ENCODE measurements at regions not wholly inside any gene's neighbourhood (a gene's known extent, or its start where the extent isn't known, plus 50 kb on each side); places are given as distances from the start of the nearest gene placed in this dataset.
A peak's percentile ranks its signal among the peaks of the same experiment; 100 is the strongest.
"Not testable (repeated sequence)": the region's sequence is repeated elsewhere in the genome, so short reads cannot be mapped to it uniquely, and the experiment has no call there.

GRCh38 chr9:88596376-88596775 is 61.4 kb downstream of the NXNL2 start:
- H3K4me1 ChIP-seq = no peaks in the 10 kb centered on the region
- H3K27me3 ChIP-seq = no peaks in the 10 kb centered on the region
- H3K4me3 ChIP-seq = no peak overlapping the region
- no peaks in the 10 kb centered on the region for H3K9me3 ChIP-seq (replicated peaks)
- H3K27ac ChIP-seq = no peak overlapping the region
- no peaks in the 10 kb centered on the region for H3K36me3 ChIP-seq
- no peak for DNase-seq

GRCh38 chr9:88604836-88605511 is 70.0 kb downstream of the NXNL2 start:
- Histone ChIP-seq H3K27ac (no peak overlapping the region), H3K4me3 (no peak overlapping the region), H3K4me1 (no peaks in the 10 kb centered on the region), H3K27me3 (no peaks in the 10 kb centered on the region), H3K36me3 (no peaks in the 10 kb centered on the region; the same call in 1 of the 2 replicates), H3K9me3 (replicated peaks) (no peaks in the 10 kb centered on the region)
- DNase-seq = no peak

- Histone ChIP-seq H3K27me3 (no peaks in the 10 kb centered on the region), H3K9me3 (replicated peaks) (no peaks in the 10 kb centered on the region), H3K4me3 (no peak overlapping the region), H3K27ac (no peak overlapping the region), H3K4me1 (no peaks in the 10 kb centered on the region), H3K36me3 (no peaks in the 10 kb centered on the region; the same call in 1 of the 2 replicates)
- no peak for DNase-seq
These were observed 70.8 kb downstream of the NXNL2 start for GRCh38 chr9:88605512-88606362.

- Histone ChIP-seq H3K4me1 (no peaks in the 10 kb centered on the region), H3K9me3 (replicated peaks) (peaks cover 2% of the 10 kb centered on the region; the same call in 1 of the 2 replicates), H3K27me3 (no peaks in the 10 kb centered on the region), H3K36me3 (no peaks in the 10 kb centered on the region), H3K4me3 (no peak overlapping the region), H3K27ac (no peak overlapping the region)
- no peak for DNase-seq
These were observed 79.4 kb downstream of the NXNL2 start for GRCh38 chr9:88614359-88614758.

- no peaks in the 10 kb centered on the region for H3K9me3 ChIP-seq (replicated peaks)
- H3K27ac ChIP-seq = no peak overlapping the region
- no peak overlapping the region for H3K4me3 ChIP-seq
- H3K4me1 ChIP-seq = no peaks in the 10 kb centered on the region
- no peaks in the 10 kb centered on the region for H3K27me3 ChIP-seq
- no peak for DNase-seq
- no peaks in the 10 kb centered on the region for H3K36me3 ChIP-seq
These were observed 88.7 kb downstream of the NXNL2 start for GRCh38 chr9:88623698-88624097.

- Histone ChIP-seq H3K36me3 (no peaks in the 10 kb centered on the region), H3K4me1 (no peaks in the 10 kb centered on the region), H3K4me3 (no peak overlapping the region), H3K9me3 (replicated peaks) (no peaks in the 10 kb centered on the region), H3K27ac (no peak overlapping the region), H3K27me3 (no peaks in the 10 kb centered on the region)
- DNase-seq = no peak
These were observed 93.1 kb downstream of the NXNL2 start for GRCh38 chr9:88628114-88628513.

- Histone ChIP-seq H3K27me3 (no peaks in the 10 kb centered on the region), H3K27ac (no peak overlapping the region), H3K9me3 (replicated peaks) (no peaks in the 10 kb centered on the region), H3K4me3 (no peak overlapping the region), H3K36me3 (no peaks in the 10 kb centered on the region), H3K4me1 (no peaks in the 10 kb centered on the region)
- no peak for DNase-seq
These were observed 93.8 kb downstream of the NXNL2 start for GRCh38 chr9:88628811-88629210.

- DNase-seq; H3K4me3 ChIP-seq; H3K36me3 ChIP-seq; H3K27ac ChIP-seq; H3K27me3 ChIP-seq; H3K9me3 ChIP-seq (replicated peaks); H3K4me1 ChIP-seq: not testable (repeated sequence)
These were observed 95.6 kb downstream of the NXNL2 start for GRCh38 chr9:88630574-88630973.

- Histone ChIP-seq H3K9me3 (replicated peaks) (no peaks in the 10 kb centered on the region), H3K27me3 (no peaks in the 10 kb centered on the region), H3K4me1 (no peaks in the 10 kb centered on the region), H3K36me3 (no peaks in the 10 kb centered on the region), H3K4me3 (no peak overlapping the region), H3K27ac (no peak overlapping the region)
- no peak for DNase-seq
These were observed 100.2 kb downstream of the NXNL2 start for GRCh38 chr9:88635151-88635550.

GRCh38 chr9:88641456-88642240 is 106.7 kb downstream of the NXNL2 start:
- no peaks in the 10 kb centered on the region for H3K4me1 ChIP-seq
- no peaks in the 10 kb centered on the region for H3K9me3 ChIP-seq (replicated peaks)
- H3K27ac ChIP-seq = no peak overlapping the region
- no peaks in the 10 kb centered on the region for H3K36me3 ChIP-seq
- H3K4me3 ChIP-seq = no peak overlapping the region
- peak in 1 of 2 experiments; percentile 18 for DNase-seq
- no peaks in the 10 kb centered on the region for H3K27me3 ChIP-seq

GRCh38 chr9:88642336-88642735 is 107.4 kb downstream of the NXNL2 start:
- Histone ChIP-seq H3K9me3 (replicated peaks) (no peaks in the 10 kb centered on the region), H3K4me3 (no peak overlapping the region), H3K36me3 (no peaks in the 10 kb centered on the region), H3K27ac (no peak overlapping the region), H3K4me1 (no peaks in the 10 kb centered on the region), H3K27me3 (no peaks in the 10 kb centered on the region)
- no peak for DNase-seq

- H3K9me3 ChIP-seq (replicated peaks) = no peaks in the 10 kb centered on the region
These were observed 109.0 kb downstream of the NXNL2 start for GRCh38 chr9:88643931-88644330.

GRCh38 chr9:88645172-88645878 is 110.3 kb downstream of the NXNL2 start:
- no peaks in the 10 kb centered on the region for H3K27me3 ChIP-seq
- H3K27ac ChIP-seq = no peak overlapping the region
- H3K4me1 ChIP-seq = no peaks in the 10 kb centered on the region
- no peaks in the 10 kb centered on the region for H3K9me3 ChIP-seq (replicated peaks)
- H3K36me3 ChIP-seq = no peaks in the 10 kb centered on the region
- no peak overlapping the region for H3K4me3 ChIP-seq
- DNase-seq = no peak

More at GRCh38 chr9:88643931-88644330, 109.0 kb downstream of the NXNL2 start:
- no peak overlapping the region for H3K4me3 ChIP-seq
- DNase-seq = no peak
- no peaks in the 10 kb centered on the region for H3K4me1 ChIP-seq
- H3K36me3 ChIP-seq = no peaks in the 10 kb centered on the region
- H3K27me3 ChIP-seq = no peaks in the 10 kb centered on the region
- no peak overlapping the region for H3K27ac ChIP-seq

GRCh38 chr9:88645879-88646199 is 110.9 kb downstream of the NXNL2 start:
- DNase-seq = no peak
- Histone ChIP-seq H3K36me3 (no peaks in the 10 kb centered on the region), H3K4me1 (no peaks in the 10 kb centered on the region), H3K4me3 (no peak overlapping the region), H3K9me3 (replicated peaks) (no peaks in the 10 kb centered on the region), H3K27me3 (no peaks in the 10 kb centered on the region), H3K27ac (no peak overlapping the region)

Data from SJCRH30 (cell line).